Kidney (tissue), 13 donors: ENCODE measurements at regions not wholly inside any gene's neighbourhood (a gene's known extent, or its start where the extent isn't known, plus 50 kb on each side); places are given as distances from the start of the nearest gene placed in this dataset.
"Not testable (repeated sequence)": the region's sequence is repeated elsewhere in the genome, so short reads cannot be mapped to it uniquely, and the experiment has no call there.

Source experiments
- DNase-seq, 5 donors: peaks; one replicate each; pipeline ENCODE4 v3.0.0-alpha.2; 2013 to 2020
- FAIRE-seq: peaks from 2 replicates; lab custom pipeline; 2012; peaks lifted over from hg19 to GRCh38; lab: Jason Lieb, UNC
- H3K27ac ChIP-seq, 2 donors: one replicate each; pipeline ENCODE4 v1.7.0; 2013; ENCODE audit warnings: low read depth in 2 of 2, low read length in 2 of 2, inconsistent platforms in 1 of 2
- H3K27me3 ChIP-seq: one replicate; pipeline ENCODE4 v1.7.1; 2013; ENCODE audit warnings: low read length, inconsistent platforms; ENCODE audit not compliant: control insufficient read depth, insufficient read depth
- H3K36me3 ChIP-seq, 3 donors: one replicate each; pipeline versions ENCODE4 v1.7.0 to v1.7.1; 2013; ENCODE audit warnings: low read length in 3 of 3, control low read depth in 1 of 3, inconsistent platforms in 1 of 3; ENCODE audit not compliant: insufficient read depth in 3 of 3, control insufficient read depth in 2 of 3
- H3K4me1 ChIP-seq, 3 donors: one replicate each; pipeline versions ENCODE4 v1.7.0 to v1.7.1; 2013; ENCODE audit warnings: low read length in 3 of 3, inconsistent platforms in 1 of 3, low read depth in 1 of 3; ENCODE audit not compliant: control insufficient read depth in 2 of 3, insufficient read depth in 2 of 3
- H3K4me3 ChIP-seq, 3 donors: one replicate each; pipeline versions ENCODE4 v1.7.0 to v1.8.1; 2013; ENCODE audit warnings: low read length in 3 of 3, control low read depth in 1 of 3, inconsistent platforms in 1 of 3
- H3K9ac ChIP-seq, 3 donors: one replicate each; pipeline versions ENCODE4 v1.7.0 to v1.7.1; 2013; ENCODE audit warnings: low read length in 3 of 3, control low read depth in 1 of 3, inconsistent platforms in 1 of 3
- H3K9me3 ChIP-seq, 3 donors: one replicate each; pipeline versions ENCODE4 v1.7.0 to v1.7.1; 2013; ENCODE audit warnings: low read length in 3 of 3, control low read depth in 1 of 3, inconsistent platforms in 1 of 3; ENCODE audit not compliant: control insufficient read depth in 2 of 3, insufficient read depth in 1 of 3
- CTCF ChIP-seq: IDR thresholded peaks from 3 replicates; pipeline ENCODE4 v1.5.1; 2012; ENCODE audit warnings: mild to moderate bottlenecking, moderate library complexity, borderline replicate concordance; ENCODE audit not compliant: insufficient read depth; ENCODE audit errors: extremely low read depth
- intact Hi-C: fragments of 100-400 bp; cut with DNase I; formaldehyde crosslinking; loops from one replicate; pipeline ENCODE4 v1.11.1; 2022
- donor health status: control.
- donor health status: control.
- donor health status: control.
- donor health status: control.
- donor health status: control.
- donor health status: DM: yes; HTN: yes; CAD: no.
- donor health status: Normal renal cell carcinoma (clear cell type).

- FAIRE-seq = no peak
- no peak for TF ChIP-seq CTCF
- H3K9me3 ChIP-seq = no peaks in the 10 kb centered on the region
- intact Hi-C loops = no loop called here
- no peak overlapping the region for H3K27ac ChIP-seq
- no peaks in the 10 kb centered on the region for H3K4me1 ChIP-seq
- H3K27me3 ChIP-seq = no peaks in the 10 kb centered on the region
- H3K9ac ChIP-seq = no peak overlapping the region
- no peak overlapping the region for H3K4me3 ChIP-seq
- H3K36me3 ChIP-seq = no peaks in the 10 kb centered on the region
- DNase-seq = no peak
Observed at GRCh38 chr2:167842047-167842446, 405.3 kb downstream of the STK39 start.

GRCh38 chr2:167835290-167835689 lies 412.1 kb downstream of the STK39 start:
- DNase-seq, H3K9me3 ChIP-seq, H3K27me3 ChIP-seq, intact Hi-C loops, H3K27ac ChIP-seq, H3K9ac ChIP-seq, H3K4me1 ChIP-seq, H3K36me3 ChIP-seq, FAIRE-seq, H3K4me3 ChIP-seq: not testable (repeated sequence)

GRCh38 chr2:167834707-167835106 lies 412.7 kb downstream of the STK39 start:
- FAIRE-seq (no peak), DNase-seq (no peak)
- Histone ChIP-seq H3K4me1 (no peaks in the 10 kb centered on the region), H3K36me3 (no peaks in the 10 kb centered on the region), H3K27me3 (no peaks in the 10 kb centered on the region), H3K4me3 (no peak overlapping the region), H3K27ac (no peak overlapping the region), H3K9ac (no peak overlapping the region), H3K9me3 (no peaks in the 10 kb centered on the region)
- no peak for TF ChIP-seq CTCF
- intact Hi-C loops = no loop called here

- H3K4me3 ChIP-seq = no peak overlapping the region
Observed at GRCh38 chr2:167833294-167833693, 414.1 kb downstream of the STK39 start.

More at GRCh38 chr2:167833294-167833693, 414.1 kb downstream of the STK39 start:
- Histone ChIP-seq H3K27me3 (no peaks in the 10 kb centered on the region), H3K27ac (no peak overlapping the region), H3K36me3 (no peaks in the 10 kb centered on the region), H3K4me1 (no peaks in the 10 kb centered on the region), H3K9ac (no peak overlapping the region), H3K9me3 (no peaks in the 10 kb centered on the region)
- intact Hi-C loops = no loop called here
- DNase-seq = no peak
- no peak for TF ChIP-seq CTCF
- no peak for FAIRE-seq
